ENCODE measurements at regions not wholly inside any gene's neighbourhood (a gene's known extent, or its start where the extent isn't known, plus 50 kb on each side); places are given as distances from the start of the nearest gene placed in this dataset.

- TF ChIP-seq JUNB (IDR thresholded peaks at IDR 0.05; ENCODE audit: unreplicated experiment) (no peak), EZH2 (IDR thresholded peaks at IDR 0.05; ENCODE audit: low read depth, unreplicated experiment) (no peak), CREB1 (CRISPR knock-in tag; IDR thresholded peaks at IDR 0.05; ENCODE audit: low read depth) (no peak), REST (IDR thresholded peaks at IDR 0.05; ENCODE audit: unreplicated experiment) (no peak)
Measured at GRCh38 chr18:76275727-76276313, 219.2 kb downstream of the ZNF516 start (continued).

GRCh38 chr18:76274468-76275289, 220.4 kb downstream of the ZNF516 start:
- H3K4me3 ChIP-seq = no peak overlapping the region
- ATAC-seq (peak; percentile 97), DNase-seq (ENCODE audit: low spot score) (peak; percentile 73)
- H3K4me1 ChIP-seq (ENCODE audit: insufficient read depth) = no peaks in the 10 kb centered on the region
- H3K36me3 ChIP-seq (ENCODE audit: insufficient read depth) = no peaks in the 10 kb centered on the region
- Mint-ChIP-seq H3K9me3 (peaks cover 6% of the 10 kb centered on the region; the same call in 2 of the 3 replicates), H3K4me1 (no peaks in the 10 kb centered on the region; the same call in 2 of the 3 replicates), H3K27ac (no peak overlapping the region), H3K4me3 (no peak overlapping the region), H3K27me3 (ENCODE audit: insufficient read depth, low read depth, poor library complexity) (peaks cover 6% of the 10 kb centered on the region), H3K36me3 (ENCODE audit: low read depth) (no peaks in the 10 kb centered on the region)
- no peaks in the 10 kb centered on the region for H3F3A ChIP-seq (replicated peaks; ENCODE audit: low read depth)
- H3K27ac ChIP-seq (ENCODE audit: low read depth) = no peak overlapping the region
- H3K27me3 ChIP-seq (ENCODE audit: insufficient read depth) = no peaks in the 10 kb centered on the region
- no peaks in the 10 kb centered on the region for H3K79me2 ChIP-seq (replicated peaks; ENCODE audit: insufficient read depth)
- H4K20me1 ChIP-seq (replicated peaks; ENCODE audit: insufficient read depth) = no peaks in the 10 kb centered on the region
- peak overlapping the region; percentile 97 for H2AFZ ChIP-seq
- peaks cover 4% of the 10 kb centered on the region; the same call in 1 of the 2 replicates for H3K9me2 ChIP-seq (ENCODE audit: insufficient read depth)
- TF ChIP-seq CTCF (conservative IDR thresholded peaks at IDR 0.05; ENCODE audit: low read depth in 2 of 2) (peak; percentile 52 to 81), POLR2AphosphoS5 (IDR thresholded peaks at IDR 0.05; ENCODE audit: low read depth) (no peak)
- H3K4me2 ChIP-seq = no peak overlapping the region

Measured in GM23338 (cell line).